DND-41 (cell line): ENCODE measurements at regions not wholly inside any gene's neighbourhood (a gene's known extent, or its start where the extent isn't known, plus 50 kb on each side); places are given as distances from the start of the nearest gene placed in this dataset.

ENCODE experiments used
- ATAC-seq: fragments of 200-7000 bp; cut with Tn5 transposase; 3 replicates; pipeline ENCODE4 v1.9.1; 2021; ENCODE audit warnings: low read depth; ENCODE audit not compliant: insufficient read depth
- DNase-seq: peaks from one replicate; pipeline ENCODE4 v3.0.0-alpha.2; 2020
- H2AFZ ChIP-seq: 2 replicates; pipeline ENCODE4 v1.6.0; 2012; ENCODE audit warnings: low read depth, low read length
- H3K27ac ChIP-seq: 2 replicates; pipeline ENCODE4 v1.5.1; 2012; ENCODE audit warnings: low read length, inconsistent platforms
- H3K27me3 ChIP-seq: fragments of 200-600 bp; sonication (generic); 2 replicates; pipeline ENCODE4 v1.6.0; 2012; ENCODE audit warnings: low read length, mild to moderate bottlenecking, inconsistent platforms; ENCODE audit not compliant: insufficient read depth, poor library complexity
- H3K36me3 ChIP-seq: 2 replicates; pipeline ENCODE4 v1.5.1; 2012; ENCODE audit warnings: low read length, inconsistent platforms; ENCODE audit not compliant: insufficient read depth
- H3K4me1 ChIP-seq: 2 replicates; pipeline ENCODE4 v1.5.1; 2012; ENCODE audit warnings: mild to moderate bottlenecking, low read length; ENCODE audit not compliant: insufficient read depth
- H3K4me2 ChIP-seq: 2 replicates; pipeline ENCODE4 v1.6.0; 2012; ENCODE audit warnings: mild to moderate bottlenecking, moderate library complexity, low read length, inconsistent platforms; ENCODE audit not compliant: insufficient read depth
- H3K4me3 ChIP-seq, 2 experiments: fragments of 200-600 bp in 1 of 2; shearing (Covaris generic) in 1 of 2; 2 replicates each; pipeline ENCODE4 v1.5.1; 2012 to 2016; ENCODE audit warnings: inconsistent platforms in 2 of 2, low read length in 2 of 2, mild to moderate bottlenecking in 2 of 2, low read depth in 1 of 2, moderate library complexity in 1 of 2
- H3K79me2 ChIP-seq: 2 replicates; pipeline ENCODE4 v1.6.0; 2012; ENCODE audit warnings: low read length, inconsistent platforms; ENCODE audit not compliant: insufficient read depth
- H3K9ac ChIP-seq: 2 replicates; pipeline ENCODE4 v1.6.0; 2012; ENCODE audit warnings: low read depth, mild to moderate bottlenecking, inconsistent platforms, low read length, moderate library complexity
- H3K9me3 ChIP-seq: 2 replicates; pipeline ENCODE4 v1.5.1; 2012; ENCODE audit warnings: low read length, moderate library complexity, mild to moderate bottlenecking, inconsistent platforms; ENCODE audit not compliant: insufficient read depth, severe bottlenecking
- H4K20me1 ChIP-seq: 2 replicates; pipeline ENCODE4 v1.6.0; 2012; ENCODE audit warnings: low read length; ENCODE audit not compliant: insufficient read depth
- EZH2 ChIP-seq: IDR thresholded peaks from 3 replicates; pipeline ENCODE4 v1.6.1; 2012; ENCODE audit warnings: borderline replicate concordance, low read depth, mild to moderate bottlenecking, moderate library complexity, low read length, inconsistent platforms; ENCODE audit not compliant: severe bottlenecking
- TF ChIP-seq, protein P1 (sequence below): IDR thresholded peaks from 2 replicates; pipeline ENCODE4 v1.5.1; 2012; ENCODE audit warnings: borderline replicate concordance, low read length, moderate library complexity, mild to moderate bottlenecking; ENCODE audit not compliant: poor library complexity, severe bottlenecking; ENCODE audit errors: extremely low read depth

DNA sequence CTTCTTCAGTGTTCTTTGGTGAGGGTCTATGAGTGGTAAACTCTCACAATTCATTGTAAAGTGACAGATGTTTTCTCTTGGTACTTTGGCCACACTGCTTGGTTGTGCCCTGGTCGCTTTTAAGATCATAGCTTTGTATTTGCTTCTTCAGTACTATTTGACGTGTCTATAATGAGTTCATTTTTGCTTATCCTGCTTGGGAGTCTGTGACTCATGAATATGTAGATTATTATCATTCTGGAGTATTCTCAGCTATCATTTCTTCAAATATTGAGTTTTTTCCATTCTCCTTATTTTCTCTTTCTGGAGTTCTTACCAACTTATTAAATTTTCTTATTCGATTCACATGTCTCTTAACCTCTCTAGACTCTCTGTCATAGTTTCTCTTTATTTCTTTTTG is 73.0 kb upstream of the HS6ST1 start:
- Histone ChIP-seq H3K9me3 (no peaks in the 10 kb centered on the region), H4K20me1 (no peaks in the 10 kb centered on the region), H2AFZ (no peak overlapping the region), H3K36me3 (no peaks in the 10 kb centered on the region), H3K4me3 (no peak overlapping the region), H3K27me3 (no peaks in the 10 kb centered on the region), H3K79me2 (no peaks in the 10 kb centered on the region), H3K27ac (no peak overlapping the region), H3K4me1 (no peaks in the 10 kb centered on the region), H3K4me2 (no peak overlapping the region), H3K9ac (no peak overlapping the region)
- ATAC-seq = no peak
- DNase-seq = no peak
- no peak for TF ChIP-seq EZH2
- TF ChIP-seq, protein P1, sequence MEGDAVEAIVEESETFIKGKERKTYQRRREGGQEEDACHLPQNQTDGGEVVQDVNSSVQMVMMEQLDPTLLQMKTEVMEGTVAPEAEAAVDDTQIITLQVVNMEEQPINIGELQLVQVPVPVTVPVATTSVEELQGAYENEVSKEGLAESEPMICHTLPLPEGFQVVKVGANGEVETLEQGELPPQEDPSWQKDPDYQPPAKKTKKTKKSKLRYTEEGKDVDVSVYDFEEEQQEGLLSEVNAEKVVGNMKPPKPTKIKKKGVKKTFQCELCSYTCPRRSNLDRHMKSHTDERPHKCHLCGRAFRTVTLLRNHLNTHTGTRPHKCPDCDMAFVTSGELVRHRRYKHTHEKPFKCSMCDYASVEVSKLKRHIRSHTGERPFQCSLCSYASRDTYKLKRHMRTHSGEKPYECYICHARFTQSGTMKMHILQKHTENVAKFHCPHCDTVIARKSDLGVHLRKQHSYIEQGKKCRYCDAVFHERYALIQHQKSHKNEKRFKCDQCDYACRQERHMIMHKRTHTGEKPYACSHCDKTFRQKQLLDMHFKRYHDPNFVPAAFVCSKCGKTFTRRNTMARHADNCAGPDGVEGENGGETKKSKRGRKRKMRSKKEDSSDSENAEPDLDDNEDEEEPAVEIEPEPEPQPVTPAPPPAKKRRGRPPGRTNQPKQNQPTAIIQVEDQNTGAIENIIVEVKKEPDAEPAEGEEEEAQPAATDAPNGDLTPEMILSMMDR = no peak

DNA sequence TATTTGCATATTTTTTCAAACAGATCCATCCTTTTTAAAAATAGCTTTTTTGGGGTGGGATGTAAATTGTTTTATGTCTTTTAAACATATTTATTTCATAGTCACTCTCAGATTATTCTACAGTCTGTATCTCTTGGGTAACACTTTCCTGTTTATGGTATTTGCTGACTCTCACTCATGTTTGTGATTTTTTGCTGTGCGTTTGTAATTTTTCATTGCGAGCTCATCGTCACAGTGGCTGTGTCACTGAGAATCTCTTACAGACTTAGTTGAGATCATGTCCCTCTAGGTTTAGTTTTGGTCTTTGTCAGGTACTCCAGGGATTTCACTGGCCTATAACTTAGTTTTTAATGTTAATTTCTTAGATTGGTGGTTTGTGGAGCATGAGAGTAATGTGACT is 73.5 kb upstream of the HS6ST1 start:
- DNase-seq (no peak), ATAC-seq (no peak)
- no peaks in the 10 kb centered on the region for H3K4me1 ChIP-seq
- H3K27ac ChIP-seq = no peak overlapping the region
- H3K4me2 ChIP-seq = no peak overlapping the region
- TF ChIP-seq, protein P1 = no peak
- TF ChIP-seq EZH2 = no peak
- no peak overlapping the region for H2AFZ ChIP-seq
- no peak overlapping the region for H3K9ac ChIP-seq
- H3K27me3 ChIP-seq = no peaks in the 10 kb centered on the region
- H3K9me3 ChIP-seq = no peaks in the 10 kb centered on the region
- H4K20me1 ChIP-seq = no peaks in the 10 kb centered on the region
- H3K4me3 ChIP-seq = no peak overlapping the region
- H3K36me3 ChIP-seq = no peaks in the 10 kb centered on the region
- H3K79me2 ChIP-seq = no peaks in the 10 kb centered on the region

DNA sequence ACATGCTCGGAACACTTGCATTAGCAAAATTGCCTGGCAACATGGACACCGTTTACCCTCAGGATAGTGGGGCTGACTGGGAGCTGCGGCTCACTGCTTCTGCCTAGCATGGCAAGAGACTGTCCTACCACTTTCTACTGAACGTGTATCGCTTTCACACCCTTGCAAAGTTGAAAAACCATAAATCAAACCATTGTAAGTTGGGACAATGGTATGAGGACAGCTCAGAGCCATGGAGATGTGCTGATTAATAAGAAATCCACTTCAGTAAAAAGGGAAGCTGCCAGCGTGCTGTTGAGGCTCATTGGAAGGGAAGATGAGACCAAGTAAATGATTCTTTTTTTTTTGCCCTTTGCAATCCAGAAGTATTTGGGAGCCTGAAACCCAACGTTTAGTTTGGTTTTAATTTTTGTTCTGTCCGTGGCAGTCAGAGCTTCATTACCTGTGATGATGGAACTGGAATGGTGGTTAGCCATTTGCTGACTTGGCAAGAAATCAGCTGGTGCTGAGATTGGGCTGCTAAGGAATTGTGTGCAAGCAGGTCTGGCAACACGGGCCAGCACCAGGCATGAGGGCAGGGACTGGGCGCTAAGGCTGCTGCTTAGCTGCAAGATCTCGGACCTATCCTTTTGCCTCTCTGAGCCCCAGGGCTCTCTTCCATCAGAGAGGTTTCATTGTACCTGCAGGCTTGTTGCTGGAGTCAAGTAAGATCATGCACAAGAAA is 75.5 kb upstream of the HS6ST1 start:
- H3K79me2 ChIP-seq = no peaks in the 10 kb centered on the region
- no peaks in the 10 kb centered on the region for H3K27me3 ChIP-seq
- ATAC-seq (no peak), DNase-seq (no peak)
- no peak overlapping the region for H3K4me3 ChIP-seq
- no peaks in the 10 kb centered on the region for H3K9me3 ChIP-seq
- no peak overlapping the region for H3K9ac ChIP-seq
- H3K27ac ChIP-seq = no peak overlapping the region
- no peak overlapping the region for H3K4me2 ChIP-seq
- no peak for TF ChIP-seq EZH2
- TF ChIP-seq, protein P1 = no peak
- no peak overlapping the region for H2AFZ ChIP-seq
- no peaks in the 10 kb centered on the region for H4K20me1 ChIP-seq
- no peaks in the 10 kb centered on the region for H3K4me1 ChIP-seq
- H3K36me3 ChIP-seq = no peaks in the 10 kb centered on the region
